CD14-positive monocyte (primary cell): ENCODE measurements at regions not wholly inside any gene's neighbourhood (a gene's known extent, or its start where the extent isn't known, plus 50 kb on each side); places are given as distances from the start of the nearest gene placed in this dataset.

Experiments
- DNase-seq, 3 donors: peaks; one replicate each; pipeline ENCODE4 v3.0.0-alpha.2; 2011 to 2022
- H2AFZ ChIP-seq: 2 replicates; pipeline ENCODE4 v1.6.0; 2012; ENCODE audit warnings: mild to moderate bottlenecking, low read depth, low read length, inconsistent platforms; ENCODE audit not compliant: insufficient read depth, poor library complexity, severe bottlenecking
- H3K27ac ChIP-seq, 2 donors: 1 replicate in 1 of 2; 2 replicates in 1 of 2; pipeline ENCODE4 v1.5.1; 2012 to 2013; ENCODE audit warnings: low read length in 2 of 2, control low read depth in 1 of 2, inconsistent platforms in 1 of 2, low read depth in 1 of 2, mild to moderate bottlenecking in 1 of 2
- H3K27me3 ChIP-seq, 2 donors: one replicate each; pipeline versions ENCODE4 v1.6.0 to v1.6.1; 2011 to 2013; ENCODE audit warnings: low read length in 2 of 2; ENCODE audit not compliant: control insufficient read depth in 2 of 2, insufficient read depth in 2 of 2
- H3K36me3 ChIP-seq, 2 donors: replicated peaks in 1 of 2; 1 replicate in 1 of 2; 2 replicates in 1 of 2; pipeline versions ENCODE4 v1.5.1 to v1.6.1; 2012 to 2013; ENCODE audit warnings: low read length in 2 of 2, control low read depth in 1 of 2, inconsistent platforms in 1 of 2, mild to moderate bottlenecking in 1 of 2; ENCODE audit not compliant: insufficient read depth in 2 of 2, control insufficient read depth in 1 of 2
- H3K4me1 ChIP-seq, 2 donors: 1 replicate in 1 of 2; 2 replicates in 1 of 2; pipeline versions ENCODE4 v1.5.1 to v1.6.1; 2012 to 2013; ENCODE audit warnings: low read length in 2 of 2, control low read depth in 1 of 2, inconsistent platforms in 1 of 2, mild to moderate bottlenecking in 1 of 2, moderate library complexity in 1 of 2; ENCODE audit not compliant: insufficient read depth in 2 of 2, control insufficient read depth in 1 of 2
- H3K4me2 ChIP-seq: replicated peaks from 2 replicates; pipeline ENCODE3; 2012; ENCODE audit warnings: low read length, moderate library complexity, mild to moderate bottlenecking; ENCODE audit not compliant: poor library complexity, severe bottlenecking; ENCODE audit errors: extremely low read depth
- H3K4me3 ChIP-seq, 3 experiments: fragments of 200-600 bp in 1 of 3; sonication (generic) in 1 of 3; replicated peaks in 1 of 3; 1 replicate in 2 of 3; 2 replicates in 1 of 3; pipeline ENCODE4 v1.5.1; 2011 to 2013; ENCODE audit warnings: low read length in 3 of 3, mild to moderate bottlenecking in 3 of 3, control low read depth in 2 of 3, low read depth in 2 of 3, inconsistent platforms in 1 of 3, moderate library complexity in 1 of 3
- H3K79me2 ChIP-seq: 2 replicates; pipeline ENCODE4 v1.6.0; 2012; ENCODE audit warnings: mild to moderate bottlenecking, control low read depth, inconsistent platforms, low read length, moderate library complexity; ENCODE audit not compliant: insufficient read depth
- H3K9ac ChIP-seq: 2 replicates; pipeline ENCODE4 v1.6.0; 2017; ENCODE audit warnings: low read length, mild to moderate bottlenecking; ENCODE audit not compliant: insufficient read depth, poor library complexity, severe bottlenecking
- H3K9me3 ChIP-seq, 2 donors: replicated peaks in 1 of 2; 1 replicate in 1 of 2; 2 replicates in 1 of 2; pipeline versions ENCODE4 v1.5.1 to v1.6.1; 2012 to 2013; ENCODE audit warnings: low read length in 2 of 2, control low read depth in 1 of 2; ENCODE audit not compliant: control insufficient read depth in 1 of 2, insufficient read depth in 1 of 2
- H4K20me1 ChIP-seq: 2 replicates; pipeline ENCODE4 v1.6.0; 2012; ENCODE audit warnings: mild to moderate bottlenecking, low read length, control low read depth, moderate library complexity; ENCODE audit not compliant: insufficient read depth
- H3K27ac Mint-ChIP-seq, 7 donors: one replicate each; pipeline ENCODE4 v1.8.0; 2020; ENCODE audit warnings: mild to moderate bottlenecking in 7 of 7, mixed read lengths in 7 of 7, moderate library complexity in 6 of 7, inconsistent platforms in 2 of 7
- H3K27me3 Mint-ChIP-seq, 3 donors: one replicate each; pipeline ENCODE4 v1.8.0; 2021 to 2022; ENCODE audit warnings: low read depth in 3 of 3, mild to moderate bottlenecking in 3 of 3, mixed read lengths in 3 of 3, moderate library complexity in 3 of 3, inconsistent platforms in 1 of 3
- H3K36me3 Mint-ChIP-seq, 2 donors: one replicate each; pipeline ENCODE4 v1.8.0; 2020; ENCODE audit warnings: mixed read lengths in 2 of 2, inconsistent platforms in 1 of 2, mild to moderate bottlenecking in 1 of 2
- H3K4me1 Mint-ChIP-seq: one replicate; pipeline ENCODE4 v1.8.0; 2020; ENCODE audit warnings: mild to moderate bottlenecking, mixed read lengths
- H3K4me3 Mint-ChIP-seq, 2 donors: one replicate each; pipeline ENCODE4 v1.8.0; 2020; ENCODE audit warnings: mild to moderate bottlenecking in 2 of 2, mixed read lengths in 2 of 2, moderate library complexity in 1 of 2
- H3K9me3 Mint-ChIP-seq, 7 donors: one replicate each; pipeline ENCODE4 v1.8.0; 2020 to 2022; ENCODE audit warnings: mixed read lengths in 7 of 7, mild to moderate bottlenecking in 6 of 7, moderate library complexity in 6 of 7, inconsistent platforms in 2 of 7
- WGBS: methylation state at CpG from one replicate; pipeline ENCODE4 v1.1.5; 2013; ENCODE audit warnings: missing lambda C conversion rate; ENCODE audit not compliant: insufficient coverage; 5-methylcytosine and 5-hydroxymethylcytosine counted together
- intact Hi-C, 2 donors: fragments of 100-400 bp; cut with micrococcal nuclease; formaldehyde crosslinking; loops; one replicate each; pipeline versions ENCODE4 v1.15.0 to v1.15.1; 2023
- TF ChIP-seq, protein P1 (sequence below): fragments of 200-600 bp; IDR thresholded peaks from one replicate; pipeline ENCODE4 v1.8.0; 2022; ENCODE audit warnings: antibody characterized with exemption, mild to moderate bottlenecking

DNA sequence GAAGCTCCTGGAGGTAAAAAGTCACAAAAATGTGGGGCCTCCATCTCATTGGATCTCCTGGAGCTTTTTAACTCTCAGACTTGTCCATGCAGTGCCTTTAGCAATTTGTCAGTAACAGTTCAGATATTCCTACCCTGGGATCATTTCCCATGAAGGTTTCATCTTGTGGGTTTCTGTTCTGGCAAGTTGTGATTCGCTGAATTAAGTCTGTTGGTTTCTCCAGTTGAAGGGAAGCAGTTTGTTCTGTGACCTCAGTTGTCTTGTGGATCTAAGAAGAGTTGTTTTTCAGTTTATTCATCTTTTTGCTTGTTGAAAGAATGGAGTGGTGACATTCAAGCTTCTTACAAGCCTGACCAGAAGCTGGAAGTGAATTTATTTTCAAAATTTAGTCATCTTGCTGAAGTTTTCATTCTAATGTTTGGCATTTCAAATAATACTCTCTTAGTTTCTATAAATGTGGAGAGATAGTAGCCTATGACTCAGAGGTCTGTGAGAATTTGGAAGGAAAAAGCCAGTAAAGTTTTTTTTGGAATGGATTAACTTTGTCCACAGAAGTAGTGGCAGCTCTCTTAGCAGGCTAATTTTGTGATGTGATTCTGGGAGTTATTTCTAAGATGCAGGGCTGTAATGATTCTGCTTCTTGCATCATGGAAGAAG is 120.1 kb upstream of the CSNK1A1L start:
- Histone ChIP-seq H3K36me3 (no peaks in the 10 kb centered on the region), H3K4me3 (no peak overlapping the region), H3K9me3 (peaks cover 3 to 14% of the 10 kb centered on the region in 2 donors), H3K9ac (no peak overlapping the region), H3K4me2 (no peak overlapping the region), H3K4me1 (no peaks in the 10 kb centered on the region), H3K27ac (no peak overlapping the region), H3K27me3 (no peaks in the 10 kb centered on the region), H4K20me1 (no peaks in the 10 kb centered on the region), H3K79me2 (no peaks in the 10 kb centered on the region), H2AFZ (no peak overlapping the region)
- 80% methylated on average over 1 of the region's 1 CpG for WGBS
- no peaks in the 10 kb centered on the region for H3K36me3 Mint-ChIP-seq
- H3K4me3 Mint-ChIP-seq, result no peak overlapping the region
- intact Hi-C loops, result no loop called here
- TF ChIP-seq, protein P1, sequence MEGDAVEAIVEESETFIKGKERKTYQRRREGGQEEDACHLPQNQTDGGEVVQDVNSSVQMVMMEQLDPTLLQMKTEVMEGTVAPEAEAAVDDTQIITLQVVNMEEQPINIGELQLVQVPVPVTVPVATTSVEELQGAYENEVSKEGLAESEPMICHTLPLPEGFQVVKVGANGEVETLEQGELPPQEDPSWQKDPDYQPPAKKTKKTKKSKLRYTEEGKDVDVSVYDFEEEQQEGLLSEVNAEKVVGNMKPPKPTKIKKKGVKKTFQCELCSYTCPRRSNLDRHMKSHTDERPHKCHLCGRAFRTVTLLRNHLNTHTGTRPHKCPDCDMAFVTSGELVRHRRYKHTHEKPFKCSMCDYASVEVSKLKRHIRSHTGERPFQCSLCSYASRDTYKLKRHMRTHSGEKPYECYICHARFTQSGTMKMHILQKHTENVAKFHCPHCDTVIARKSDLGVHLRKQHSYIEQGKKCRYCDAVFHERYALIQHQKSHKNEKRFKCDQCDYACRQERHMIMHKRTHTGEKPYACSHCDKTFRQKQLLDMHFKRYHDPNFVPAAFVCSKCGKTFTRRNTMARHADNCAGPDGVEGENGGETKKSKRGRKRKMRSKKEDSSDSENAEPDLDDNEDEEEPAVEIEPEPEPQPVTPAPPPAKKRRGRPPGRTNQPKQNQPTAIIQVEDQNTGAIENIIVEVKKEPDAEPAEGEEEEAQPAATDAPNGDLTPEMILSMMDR, result no peak
- H3K9me3 Mint-ChIP-seq, result peaks cover 0 to 23% (median 4%) of the 10 kb centered on the region in 7 donors
- no peaks in the 10 kb centered on the region for H3K4me1 Mint-ChIP-seq
- no peak for DNase-seq
- no peak overlapping the region for H3K27ac Mint-ChIP-seq
- no peaks in the 10 kb centered on the region for H3K27me3 Mint-ChIP-seq

DNA sequence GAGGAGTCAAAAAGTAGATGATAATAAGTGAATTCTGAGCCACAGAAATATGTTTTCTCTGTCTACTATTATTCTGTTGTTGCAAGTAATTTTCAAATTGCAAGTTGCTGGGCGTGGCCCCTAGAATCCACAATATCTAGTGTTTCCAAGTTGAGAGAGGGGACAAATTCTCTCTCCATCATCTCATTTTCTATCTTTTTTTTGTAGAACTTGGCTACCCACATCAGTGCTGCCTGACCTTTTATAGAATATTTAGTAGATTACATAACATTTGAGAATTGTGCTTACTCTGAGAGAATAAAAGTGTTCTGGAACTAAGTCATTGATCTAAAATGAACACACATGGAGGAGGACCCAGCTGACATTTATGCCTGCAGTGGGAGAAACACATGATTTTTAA is 110.9 kb upstream of the CSNK1A1L start:
- H3K4me3 Mint-ChIP-seq, result no peak overlapping the region
- no peaks in the 10 kb centered on the region for H3K36me3 Mint-ChIP-seq
- no peak overlapping the region for H3K27ac Mint-ChIP-seq
- H3K4me2 ChIP-seq, result no peak overlapping the region
- H4K20me1 ChIP-seq, result no peaks in the 10 kb centered on the region
- no peaks in the 10 kb centered on the region for H3K27me3 Mint-ChIP-seq
- H3K4me1 ChIP-seq, result no peaks in the 10 kb centered on the region
- TF ChIP-seq, protein P1, result no peak
- WGBS, result no CpG with 5 or more reads among the region's 1 CpG
- H3K79me2 ChIP-seq, result no peaks in the 10 kb centered on the region
- no peak overlapping the region for H2AFZ ChIP-seq
- peaks cover 0 to 17% (median 11%) of the 10 kb centered on the region in 7 donors for H3K9me3 Mint-ChIP-seq
- H3K27me3 ChIP-seq, result no peaks in the 10 kb centered on the region
- peaks cover 3 to 13% of the 10 kb centered on the region in 2 donors for H3K9me3 ChIP-seq
- no peaks in the 10 kb centered on the region for H3K36me3 ChIP-seq
- no peaks in the 10 kb centered on the region for H3K4me1 Mint-ChIP-seq
- intact Hi-C loops, result no loop called here
- DNase-seq, result no peak
- H3K4me3 ChIP-seq, result no peak overlapping the region
- H3K9ac ChIP-seq, result no peak overlapping the region
- H3K27ac ChIP-seq, result no peak overlapping the region
